ENCODE measurements at regions not wholly inside any gene's neighbourhood (a gene's known extent, or its start where the extent isn't known, plus 50 kb on each side); places are given as distances from the start of the nearest gene placed in this dataset.

DNA sequence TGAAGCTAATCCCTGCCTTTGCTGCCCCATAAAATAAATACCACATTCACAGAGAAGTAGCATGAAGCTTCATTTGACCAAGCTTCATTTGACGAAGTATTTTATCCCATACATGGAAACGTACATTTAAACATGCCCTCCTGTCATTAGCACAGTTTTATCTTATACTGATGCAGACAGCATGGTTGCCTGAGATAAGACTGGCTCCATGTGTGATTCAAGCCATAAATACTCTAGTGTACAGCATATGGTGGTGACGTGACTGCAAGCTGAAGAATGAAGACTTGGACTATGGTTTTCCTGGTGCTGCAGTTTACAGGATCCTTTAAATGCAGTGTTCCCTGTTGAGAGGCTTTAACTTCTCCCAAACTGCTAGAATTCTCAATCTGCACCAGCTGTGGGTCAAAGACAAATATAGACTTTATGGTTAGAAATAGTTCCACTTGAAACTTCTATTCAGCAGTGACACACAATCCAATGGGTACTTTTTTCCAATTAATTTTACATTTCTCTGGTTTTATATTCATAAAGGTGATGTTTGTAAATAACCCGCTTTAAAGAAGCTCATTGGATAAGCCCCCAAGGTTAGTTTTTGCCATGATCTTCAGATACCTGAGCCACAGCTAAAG is 64.9 kb downstream of the CYB561 start:
- no peak for DNase-seq (ENCODE audit: low read depth)

DNA sequence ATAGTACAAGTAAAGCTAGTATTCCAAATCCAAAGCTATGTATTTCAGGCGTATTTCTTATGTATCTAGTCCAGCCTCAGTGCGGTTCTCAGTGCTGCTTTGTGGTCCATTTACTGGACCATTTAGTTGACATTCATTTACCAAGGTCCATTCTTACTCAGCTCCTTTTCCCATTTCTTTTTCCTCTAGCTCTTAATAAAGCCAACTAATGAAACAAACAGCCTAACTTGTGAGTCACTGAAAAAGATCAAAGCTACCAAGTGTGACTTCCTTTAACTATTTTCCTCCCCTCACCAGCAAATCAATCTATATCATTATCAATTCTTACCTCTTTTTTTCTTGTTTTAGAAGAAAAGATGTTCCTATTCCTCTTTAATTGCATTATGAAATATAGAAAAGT is 64.0 kb downstream of the CYB561 start:
- no peak for DNase-seq (ENCODE audit: low read depth)

All from fibroblast of the conjunctiva (primary cell).